Activated CD8-positive, alpha-beta T cell treated with anti-CD3 and anti-CD28 coated beads, Interleukin-2, amount 10 ng/mL, durations not matched to agents 7 days and 5 days (primary cell): ENCODE measurements at regions not wholly inside any gene's neighbourhood (a gene's known extent, or its start where the extent isn't known, plus 50 kb on each side); places are given as distances from the start of the nearest gene placed in this dataset.

Experiments
- ATAC-seq: fragments of 150-1000 bp; cut with Tn5 transposase; one replicate; pipeline ENCODE4 v1.10.0; 2021; ENCODE audit warnings: moderate library complexity
- CTCF ChIA-PET: fragments of 350-600 bp; sonication (Branson Sonifier 250); formaldehyde crosslinking; loops from one replicate; lab custom pipeline; 2021; ENCODE audit warnings: antibody characterized with exemption; lab: Charles Lee
- POLR2A ChIA-PET: fragments of 350-600 bp; sonication (Branson Sonifier 250); formaldehyde crosslinking; loops from one replicate; lab custom pipeline; 2021; ENCODE audit warnings: antibody characterized with exemption; lab: Charles Lee
- DNase-seq: peaks from one replicate; pipeline ENCODE4 v3.0.0-alpha.2; 2020
- H3K27ac Mint-ChIP-seq: one replicate; pipeline ENCODE4 v1.8.0; 2021; ENCODE audit warnings: mild to moderate bottlenecking, mixed read lengths
- H3K27me3 Mint-ChIP-seq: one replicate; pipeline ENCODE4 v1.8.0; 2021; ENCODE audit warnings: low read depth, mixed read lengths
- H3K36me3 Mint-ChIP-seq: one replicate; pipeline ENCODE4 v1.8.0; 2021; ENCODE audit warnings: low read depth, mixed read lengths
- H3K4me1 Mint-ChIP-seq: one replicate; pipeline ENCODE4 v1.8.0; 2021; ENCODE audit warnings: low read depth, mixed read lengths
- H3K4me3 Mint-ChIP-seq: one replicate; pipeline ENCODE4 v1.8.0; 2021; ENCODE audit warnings: mild to moderate bottlenecking, mixed read lengths
- H3K9me3 Mint-ChIP-seq: one replicate; pipeline ENCODE4 v1.8.0; 2022; ENCODE audit warnings: mixed read lengths; ENCODE audit not compliant: insufficient read depth

GRCh38 chr2:22248851-22249250, 1125.1 kb downstream of the TDRD15 start:
- no peaks in the 10 kb centered on the region for H3K4me1 Mint-ChIP-seq
- no peak for ATAC-seq
- no peak overlapping the region for H3K4me3 Mint-ChIP-seq
- no peaks in the 10 kb centered on the region for H3K36me3 Mint-ChIP-seq
- CTCF ChIA-PET = no interaction called here
- H3K9me3 Mint-ChIP-seq = no peaks in the 10 kb centered on the region
- no peak overlapping the region for H3K27ac Mint-ChIP-seq
- no peaks in the 10 kb centered on the region for H3K27me3 Mint-ChIP-seq
- POLR2A ChIA-PET = no interaction called here
- no peak for DNase-seq

- no peaks in the 10 kb centered on the region for H3K9me3 Mint-ChIP-seq
- ChIA-PET POLR2A (no interaction called here), CTCF (no interaction called here)
- no peak overlapping the region for H3K27ac Mint-ChIP-seq
- no peak overlapping the region for H3K4me3 Mint-ChIP-seq
- H3K27me3 Mint-ChIP-seq = no peaks in the 10 kb centered on the region
- H3K36me3 Mint-ChIP-seq = no peaks in the 10 kb centered on the region
- ATAC-seq (no peak), DNase-seq (no peak)
- no peaks in the 10 kb centered on the region for H3K4me1 Mint-ChIP-seq
Measured at GRCh38 chr2:22253171-22253570, 1129.4 kb downstream of the TDRD15 start.

- H3K27ac Mint-ChIP-seq = no peak overlapping the region
- no peak overlapping the region for H3K4me3 Mint-ChIP-seq
- H3K27me3 Mint-ChIP-seq = no peaks in the 10 kb centered on the region
- no peaks in the 10 kb centered on the region for H3K36me3 Mint-ChIP-seq
- CTCF ChIA-PET = no interaction called here
- ATAC-seq (no peak), DNase-seq (no peak)
- H3K4me1 Mint-ChIP-seq = no peaks in the 10 kb centered on the region
- POLR2A ChIA-PET = no interaction called here
- peaks cover 8% of the 10 kb centered on the region for H3K9me3 Mint-ChIP-seq
Measured at GRCh38 chr2:22261165-22261564, 1123.8 kb upstream of the KLHL29 start.

GRCh38 chr2:22270341-22270740, 1114.6 kb upstream of the KLHL29 start:
- Mint-ChIP-seq H3K4me1 (no peaks in the 10 kb centered on the region), H3K4me3 (no peak overlapping the region), H3K36me3 (no peaks in the 10 kb centered on the region), H3K27me3 (no peaks in the 10 kb centered on the region), H3K9me3 (peaks cover 16% of the 10 kb centered on the region), H3K27ac (no peak overlapping the region)
- ChIA-PET POLR2A (no interaction called here), CTCF (no interaction called here)
- no peak for DNase-seq
- no peak for ATAC-seq

GRCh38 chr2:22273853-22274252, 1111.1 kb upstream of the KLHL29 start:
- Mint-ChIP-seq H3K27ac (no peak overlapping the region), H3K4me1 (no peaks in the 10 kb centered on the region), H3K9me3 (peaks cover 15% of the 10 kb centered on the region), H3K27me3 (no peaks in the 10 kb centered on the region), H3K4me3 (no peak overlapping the region), H3K36me3 (no peaks in the 10 kb centered on the region)
- DNase-seq = no peak
- CTCF ChIA-PET = no interaction called here
- ATAC-seq = no peak
- POLR2A ChIA-PET = no interaction called here

GRCh38 chr2:22274661-22275060, 1110.3 kb upstream of the KLHL29 start:
- ChIA-PET POLR2A (no interaction called here), CTCF (no interaction called here)
- Mint-ChIP-seq H3K36me3 (no peaks in the 10 kb centered on the region), H3K27ac (no peak overlapping the region), H3K9me3 (peaks cover 12% of the 10 kb centered on the region), H3K4me1 (no peaks in the 10 kb centered on the region), H3K27me3 (no peaks in the 10 kb centered on the region), H3K4me3 (no peak overlapping the region)
- no peak for ATAC-seq
- no peak for DNase-seq

- H3K36me3 Mint-ChIP-seq = no peaks in the 10 kb centered on the region
- POLR2A ChIA-PET = no interaction called here
- no peak overlapping the region for H3K4me3 Mint-ChIP-seq
- H3K4me1 Mint-ChIP-seq = no peaks in the 10 kb centered on the region
- CTCF ChIA-PET = no interaction called here
- DNase-seq = no peak
- no peak for ATAC-seq
- no peaks in the 10 kb centered on the region for H3K27me3 Mint-ChIP-seq
- H3K27ac Mint-ChIP-seq = no peak overlapping the region
- H3K9me3 Mint-ChIP-seq = peaks cover 4% of the 10 kb centered on the region
Measured at GRCh38 chr2:22276696-22277095, 1108.3 kb upstream of the KLHL29 start.

GRCh38 chr2:22279541-22279940, 1105.4 kb upstream of the KLHL29 start:
- ChIA-PET CTCF (no interaction called here), POLR2A (no interaction called here)
- no peak overlapping the region for H3K27ac Mint-ChIP-seq
- H3K9me3 Mint-ChIP-seq = peaks cover 4% of the 10 kb centered on the region
- H3K36me3 Mint-ChIP-seq = no peaks in the 10 kb centered on the region
- ATAC-seq (no peak), DNase-seq (no peak)
- H3K4me1 Mint-ChIP-seq = no peaks in the 10 kb centered on the region
- H3K27me3 Mint-ChIP-seq = no peaks in the 10 kb centered on the region
- no peak overlapping the region for H3K4me3 Mint-ChIP-seq

GRCh38 chr2:22281033-22281432, 1103.9 kb upstream of the KLHL29 start:
- no peaks in the 10 kb centered on the region for H3K36me3 Mint-ChIP-seq
- ATAC-seq = no peak
- H3K9me3 Mint-ChIP-seq = peaks cover 4% of the 10 kb centered on the region
- H3K27me3 Mint-ChIP-seq = no peaks in the 10 kb centered on the region
- DNase-seq = no peak
- H3K27ac Mint-ChIP-seq = no peak overlapping the region
- ChIA-PET CTCF (no interaction called here), POLR2A (no interaction called here)
- H3K4me3 Mint-ChIP-seq = no peak overlapping the region
- no peaks in the 10 kb centered on the region for H3K4me1 Mint-ChIP-seq

- Mint-ChIP-seq H3K9me3 (no peaks in the 10 kb centered on the region), H3K4me3 (no peak overlapping the region), H3K4me1 (no peaks in the 10 kb centered on the region), H3K36me3 (no peaks in the 10 kb centered on the region), H3K27me3 (no peaks in the 10 kb centered on the region), H3K27ac (no peak overlapping the region)
- ATAC-seq = no peak
- ChIA-PET CTCF (no interaction called here), POLR2A (no interaction called here)
- no peak for DNase-seq
Measured at GRCh38 chr2:22282220-22282619, 1102.8 kb upstream of the KLHL29 start.

- POLR2A ChIA-PET = no interaction called here
- H3K4me1 Mint-ChIP-seq = no peaks in the 10 kb centered on the region
- ATAC-seq = no peak
- H3K9me3 Mint-ChIP-seq = no peaks in the 10 kb centered on the region
- H3K4me3 Mint-ChIP-seq = no peak overlapping the region
- CTCF ChIA-PET = no interaction called here
- H3K36me3 Mint-ChIP-seq = no peaks in the 10 kb centered on the region
- H3K27me3 Mint-ChIP-seq = no peaks in the 10 kb centered on the region
- H3K27ac Mint-ChIP-seq = no peak overlapping the region
- no peak for DNase-seq
Measured at GRCh38 chr2:22282916-22283315, 1102.1 kb upstream of the KLHL29 start.

- no peak overlapping the region for H3K27ac Mint-ChIP-seq
- no peaks in the 10 kb centered on the region for H3K4me1 Mint-ChIP-seq
- no peaks in the 10 kb centered on the region for H3K36me3 Mint-ChIP-seq
- no peaks in the 10 kb centered on the region for H3K9me3 Mint-ChIP-seq
- CTCF ChIA-PET = no interaction called here
- ATAC-seq (no peak), DNase-seq (no peak)
- no peaks in the 10 kb centered on the region for H3K27me3 Mint-ChIP-seq
- no peak overlapping the region for H3K4me3 Mint-ChIP-seq
- POLR2A ChIA-PET = no interaction called here
Measured at GRCh38 chr2:22283436-22283835, 1101.5 kb upstream of the KLHL29 start.

- no peaks in the 10 kb centered on the region for H3K36me3 Mint-ChIP-seq
- ATAC-seq (no peak), DNase-seq (no peak)
- ChIA-PET POLR2A (no interaction called here), CTCF (no interaction called here)
- no peaks in the 10 kb centered on the region for H3K9me3 Mint-ChIP-seq
- H3K4me3 Mint-ChIP-seq = no peak overlapping the region
- H3K27me3 Mint-ChIP-seq = no peaks in the 10 kb centered on the region
- H3K27ac Mint-ChIP-seq = no peak overlapping the region
- H3K4me1 Mint-ChIP-seq = no peaks in the 10 kb centered on the region
Measured at GRCh38 chr2:22290302-22290701, 1094.7 kb upstream of the KLHL29 start.
